HCT116 (cell line): ENCODE measurements at regions not wholly inside any gene's neighbourhood (a gene's known extent, or its start where the extent isn't known, plus 50 kb on each side); places are given as distances from the start of the nearest gene placed in this dataset.

ENCODE experiments used
- ATAC-seq: fragments of 200-7000 bp; cut with Tn5 transposase; 2 replicates; pipeline ENCODE4 v1.9.1; 2020; ENCODE audit warnings: mild to moderate bottlenecking, moderate library complexity
- BruUV-seq: library from RNA; stranded (reverse); fragments of 400-500 nt; replicated peaks from 2 replicates; lab custom pipeline; 2021; lab: Mats Ljungman, UMichigan
- CTCF ChIA-PET: fragments of 300-600 bp; sonication (Branson Sonifier 250); formaldehyde crosslinking; loops from one replicate; lab custom pipeline; 2021; ENCODE audit warnings: antibody characterized with exemption; lab: Charles Lee
- POLR2A ChIA-PET: fragments of 300-600, 350-600 bp; sonication (Branson Sonifier 250); formaldehyde crosslinking; loops from one replicate; lab custom pipeline; 2021; ENCODE audit warnings: antibody characterized with exemption; lab: Charles Lee
- RAD21 ChIA-PET, 2 experiments: fragments of 300-600 bp; sonication (Branson Sonifier 250); formaldehyde crosslinking; loops; one replicate each; lab custom pipeline; 2023; ENCODE audit warnings: low total read pairs in 2 of 2; ENCODE audit not compliant: uncharacterized antibody in 2 of 2, unreplicated experiment in 2 of 2, low non-redundant PET in 1 of 2; lab: Charles Lee
- DNase-seq: peaks from one replicate; pipeline ENCODE4 v3.0.0-alpha.2; 2010; ENCODE audit warnings: low read depth, low spot score
- H2AFZ ChIP-seq: fragments of 200-600 bp; shearing (Covaris generic), sonication (generic); 2 replicates; pipeline ENCODE4 v1.6.1; 2017; ENCODE audit warnings: low read depth, mixed run types, mixed read lengths, antibody characterized with exemption, low read length; ENCODE audit not compliant: poor library complexity, severe bottlenecking
- H3K27ac ChIP-seq: 2 replicates; pipeline ENCODE4 v1.5.1; 2012; ENCODE audit warnings: low read depth, low read length
- H3K27me3 ChIP-seq: fragments of 200-600 bp; sonication (generic); 2 replicates; pipeline ENCODE4 v1.6.1; 2016; ENCODE audit warnings: mixed run types, low read length, mixed read lengths; ENCODE audit not compliant: insufficient read depth
- H3K36me3 ChIP-seq, 2 experiments: fragments of 200-500 bp in 1 of 2; fragments of 200-600 bp in 1 of 2; sonication (Bioruptor generic) in 1 of 2; sonication (generic) in 1 of 2; 2 replicates each; pipeline versions ENCODE4 v1.5.1 to v1.6.1; 2014 to 2016; ENCODE audit warnings: low read length in 2 of 2, inconsistent platforms in 1 of 2, mixed read lengths in 1 of 2, mixed run types in 1 of 2; ENCODE audit not compliant: insufficient read depth in 2 of 2, control insufficient read depth in 1 of 2
- H3K4me1 ChIP-seq, 2 experiments: fragments of 200-600 bp in 1 of 2; sonication (generic) in 1 of 2; 2 replicates each; pipeline versions ENCODE4 v1.5.1 to v1.6.1; 2012 to 2017; ENCODE audit warnings: low read length in 2 of 2, inconsistent platforms in 1 of 2, mild to moderate bottlenecking in 1 of 2, mixed read lengths in 1 of 2, mixed run types in 1 of 2, moderate library complexity in 1 of 2; ENCODE audit not compliant: insufficient read depth in 2 of 2, control insufficient read depth in 1 of 2
- H3K4me2 ChIP-seq: fragments of 200-600 bp; sonication (generic); 2 replicates; pipeline ENCODE4 v1.6.1; 2017; ENCODE audit warnings: mixed run types, low read length, mixed read lengths
- H3K4me3 ChIP-seq, 2 experiments: fragments of 200-600 bp in 1 of 2; sonication (generic) in 1 of 2; replicated peaks in 1 of 2; 2 replicates each; pipeline ENCODE4 v1.5.1; 2011 to 2016; ENCODE audit warnings: low read length in 2 of 2, control low read depth in 1 of 2, low read depth in 1 of 2, mild to moderate bottlenecking in 1 of 2, mixed read lengths in 1 of 2, mixed run types in 1 of 2
- H3K79me2 ChIP-seq: fragments of 200-600 bp; sonication (generic); 2 replicates; pipeline ENCODE4 v1.6.1; 2017; ENCODE audit warnings: mild to moderate bottlenecking, mixed run types, low read length, moderate library complexity, mixed read lengths; ENCODE audit not compliant: insufficient read depth
- H3K9ac ChIP-seq: fragments of 200-600 bp; sonication (generic); 2 replicates; pipeline ENCODE4 v1.6.1; 2016; ENCODE audit warnings: low read length, mixed read lengths
- H3K9me2 ChIP-seq: fragments of 200-600 bp; sonication (generic), shearing (Covaris generic); 2 replicates; pipeline ENCODE4 v1.6.1; 2017; ENCODE audit warnings: mixed run types, mild to moderate bottlenecking, moderate library complexity; ENCODE audit not compliant: insufficient read depth
- H3K9me3 ChIP-seq, 2 experiments: fragments of 200-500 bp in 1 of 2; fragments of 200-600 bp in 1 of 2; sonication (Bioruptor generic) in 1 of 2; sonication (generic) in 1 of 2; 2 replicates each; pipeline ENCODE4 v1.6.1; 2014 to 2017; ENCODE audit warnings: low read length in 2 of 2, mixed read lengths in 2 of 2, inconsistent platforms in 1 of 2, low read depth in 1 of 2, mild to moderate bottlenecking in 1 of 2, mixed run types in 1 of 2, moderate library complexity in 1 of 2; ENCODE audit not compliant: control insufficient read depth in 1 of 2, insufficient read depth in 1 of 2
- H4K20me1 ChIP-seq: fragments of 200-600 bp; sonication (generic), shearing (Covaris generic); 2 replicates; pipeline ENCODE4 v1.6.1; 2017; ENCODE audit warnings: mixed run types, mild to moderate bottlenecking, moderate library complexity; ENCODE audit not compliant: insufficient read depth
- CEBPB ChIP-seq: IDR thresholded peaks from 2 replicates; pipeline ENCODE4 v1.6.1; 2012; ENCODE audit warnings: low read depth
- EGR1 ChIP-seq: IDR thresholded peaks from 2 replicates; pipeline ENCODE4 v1.6.1; 2012; ENCODE audit warnings: low read depth
- ELF1 ChIP-seq: IDR thresholded peaks from 2 replicates; pipeline ENCODE4 v1.6.1; 2012; ENCODE audit warnings: low read depth, borderline replicate concordance
- EZH2 ChIP-seq: fragments of 200-600 bp; sonication (generic); IDR thresholded peaks from 2 replicates; pipeline ENCODE4 v1.6.1; 2017; ENCODE audit warnings: antibody characterized with exemption, mixed run types
- EZH2phosphoT487 ChIP-seq: fragments of 200-600 bp; IDR thresholded peaks from 2 replicates; pipeline ENCODE4 v1.6.1; 2018; ENCODE audit warnings: antibody characterized with exemption, borderline replicate concordance
- FOSL1 ChIP-seq: IDR thresholded peaks from 2 replicates; pipeline ENCODE4 v1.6.1; 2012; ENCODE audit warnings: low read depth
- JUND ChIP-seq: IDR thresholded peaks from 2 replicates; pipeline ENCODE4 v1.6.1; 2012
- POLR2AphosphoS5 ChIP-seq: IDR thresholded peaks from 2 replicates; pipeline ENCODE4 v1.6.1; 2011; ENCODE audit warnings: mild to moderate bottlenecking, low read depth, low read length, moderate library complexity
- SIN3A ChIP-seq: IDR thresholded peaks from 2 replicates; pipeline ENCODE4 v1.6.1; 2012; ENCODE audit warnings: low read depth
- SP1 ChIP-seq: IDR thresholded peaks from 2 replicates; pipeline ENCODE4 v1.6.1; 2012; ENCODE audit warnings: low read depth
- YY1 ChIP-seq: IDR thresholded peaks from 2 replicates; pipeline ENCODE4 v1.6.1; 2011; ENCODE audit warnings: low read length, low read depth, moderate library complexity, mild to moderate bottlenecking; ENCODE audit not compliant: insufficient replicate concordance; ENCODE audit errors: extremely low read depth
- ZFX ChIP-seq: fragments of 450-650 bp; IDR thresholded peaks from 2 replicates; pipeline ENCODE4 v1.6.1; 2017
- intact Hi-C: fragments of 100-400 bp; cut with micrococcal nuclease; formaldehyde crosslinking; loops from 2 replicates; pipeline ENCODE4 v1.10.0; 2022
- TF ChIP-seq, protein P1 (sequence below): IDR thresholded peaks from 2 replicates; pipeline ENCODE4 v1.6.1; 2012; ENCODE audit warnings: low read depth
- TF ChIP-seq, protein P2 (sequence below): IDR thresholded peaks from 2 replicates; pipeline ENCODE4 v1.6.1; 2012
- TF ChIP-seq, protein P3 (sequence below): IDR thresholded peaks from 2 replicates; pipeline ENCODE4 v1.6.1; 2012
- TF ChIP-seq, protein P4 (sequence below): IDR thresholded peaks from 2 replicates; pipeline ENCODE4 v1.6.1; 2011; ENCODE audit warnings: mild to moderate bottlenecking, low read length, moderate library complexity; ENCODE audit not compliant: insufficient replicate concordance; ENCODE audit errors: extremely low read depth

DNA sequence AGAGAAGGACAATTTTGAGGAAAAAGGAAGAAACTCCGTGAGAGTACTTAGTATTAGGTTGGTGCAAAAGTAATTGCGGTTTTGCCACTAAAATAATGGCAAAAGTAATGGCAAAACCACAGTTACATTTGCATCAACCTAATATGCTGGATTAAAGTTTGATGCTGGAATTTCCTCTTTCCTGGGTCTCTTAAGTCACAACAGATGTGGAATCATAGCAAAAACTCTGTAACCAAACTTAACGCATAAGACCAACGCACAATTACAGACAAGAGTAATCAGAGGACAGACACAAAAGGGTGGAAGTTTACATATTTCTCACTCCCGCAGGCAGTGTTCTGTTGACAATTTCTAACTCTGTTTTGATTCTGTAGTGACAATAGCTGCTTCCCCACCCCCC, 182.4 kb downstream of the BACH1 start (continued):
- TF ChIP-seq, protein P1, sequence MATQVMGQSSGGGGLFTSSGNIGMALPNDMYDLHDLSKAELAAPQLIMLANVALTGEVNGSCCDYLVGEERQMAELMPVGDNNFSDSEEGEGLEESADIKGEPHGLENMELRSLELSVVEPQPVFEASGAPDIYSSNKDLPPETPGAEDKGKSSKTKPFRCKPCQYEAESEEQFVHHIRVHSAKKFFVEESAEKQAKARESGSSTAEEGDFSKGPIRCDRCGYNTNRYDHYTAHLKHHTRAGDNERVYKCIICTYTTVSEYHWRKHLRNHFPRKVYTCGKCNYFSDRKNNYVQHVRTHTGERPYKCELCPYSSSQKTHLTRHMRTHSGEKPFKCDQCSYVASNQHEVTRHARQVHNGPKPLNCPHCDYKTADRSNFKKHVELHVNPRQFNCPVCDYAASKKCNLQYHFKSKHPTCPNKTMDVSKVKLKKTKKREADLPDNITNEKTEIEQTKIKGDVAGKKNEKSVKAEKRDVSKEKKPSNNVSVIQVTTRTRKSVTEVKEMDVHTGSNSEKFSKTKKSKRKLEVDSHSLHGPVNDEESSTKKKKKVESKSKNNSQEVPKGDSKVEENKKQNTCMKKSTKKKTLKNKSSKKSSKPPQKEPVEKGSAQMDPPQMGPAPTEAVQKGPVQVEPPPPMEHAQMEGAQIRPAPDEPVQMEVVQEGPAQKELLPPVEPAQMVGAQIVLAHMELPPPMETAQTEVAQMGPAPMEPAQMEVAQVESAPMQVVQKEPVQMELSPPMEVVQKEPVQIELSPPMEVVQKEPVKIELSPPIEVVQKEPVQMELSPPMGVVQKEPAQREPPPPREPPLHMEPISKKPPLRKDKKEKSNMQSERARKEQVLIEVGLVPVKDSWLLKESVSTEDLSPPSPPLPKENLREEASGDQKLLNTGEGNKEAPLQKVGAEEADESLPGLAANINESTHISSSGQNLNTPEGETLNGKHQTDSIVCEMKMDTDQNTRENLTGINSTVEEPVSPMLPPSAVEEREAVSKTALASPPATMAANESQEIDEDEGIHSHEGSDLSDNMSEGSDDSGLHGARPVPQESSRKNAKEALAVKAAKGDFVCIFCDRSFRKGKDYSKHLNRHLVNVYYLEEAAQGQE = no peak
- TF ChIP-seq SIN3A = no peak
- TF ChIP-seq POLR2AphosphoS5 = no peak
- TF ChIP-seq SP1 = no peak
- TF ChIP-seq EGR1 = no peak

DNA sequence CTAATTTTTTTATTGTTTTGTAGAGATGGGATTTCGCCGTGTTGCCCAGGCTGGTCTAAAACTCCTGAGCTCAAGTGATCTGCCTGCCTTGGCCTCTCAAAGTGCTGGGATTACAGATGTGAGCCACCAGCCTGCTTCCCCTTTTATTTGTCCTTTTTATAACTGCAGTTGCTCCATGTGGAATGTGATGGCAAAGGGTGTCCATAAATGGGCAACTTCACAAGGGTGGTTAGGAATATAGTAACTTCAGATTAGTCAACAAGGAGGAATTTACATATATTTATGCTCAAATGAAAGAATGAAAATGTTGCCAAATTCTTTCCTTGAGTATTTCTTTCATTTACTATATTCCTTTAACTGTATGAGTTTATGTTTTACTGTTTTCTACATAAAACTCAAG, 182.9 kb downstream of the BACH1 start:
- no peak for DNase-seq
- no peak overlapping the region for H2AFZ ChIP-seq
- no peak overlapping the region for H3K4me3 ChIP-seq
- H3K79me2 ChIP-seq = no peaks in the 10 kb centered on the region
- no peaks in the 10 kb centered on the region for H3K9me3 ChIP-seq
- H3K9me2 ChIP-seq = no peaks in the 10 kb centered on the region
- POLR2A ChIA-PET = no interaction called here
- no peak overlapping the region for H3K4me2 ChIP-seq
- no peaks in the 10 kb centered on the region for H3K36me3 ChIP-seq
- no peak overlapping the region for H3K9ac ChIP-seq
- H3K4me1 ChIP-seq = 0 out of 4 replicates have a peak, but pooled peaks cover 2 to 3% of the 10 kb centered on the region in 2 experiments
- no peak overlapping the region for H3K27ac ChIP-seq
- H4K20me1 ChIP-seq = no peaks in the 10 kb centered on the region
- intact Hi-C loops = no loop called here
- RAD21 ChIA-PET = no interaction called here
- H3K27me3 ChIP-seq = no peaks in the 10 kb centered on the region
- ATAC-seq = no peak
- TF ChIP-seq EZH2 = no peak
- no peak for TF ChIP-seq YY1
- TF ChIP-seq SIN3A = no peak
- no peak for TF ChIP-seq EZH2phosphoT487
- TF ChIP-seq, protein P1 = no peak
- TF ChIP-seq, protein P2, sequence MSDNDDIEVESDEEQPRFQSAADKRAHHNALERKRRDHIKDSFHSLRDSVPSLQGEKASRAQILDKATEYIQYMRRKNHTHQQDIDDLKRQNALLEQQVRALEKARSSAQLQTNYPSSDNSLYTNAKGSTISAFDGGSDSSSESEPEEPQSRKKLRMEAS = no peak
- TF ChIP-seq ZFX = no peak
- TF ChIP-seq, protein P3, sequence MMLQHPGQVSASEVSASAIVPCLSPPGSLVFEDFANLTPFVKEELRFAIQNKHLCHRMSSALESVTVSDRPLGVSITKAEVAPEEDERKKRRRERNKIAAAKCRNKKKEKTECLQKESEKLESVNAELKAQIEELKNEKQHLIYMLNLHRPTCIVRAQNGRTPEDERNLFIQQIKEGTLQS = no peak
- no peak for TF ChIP-seq CEBPB
- TF ChIP-seq FOSL1 = no peak
- TF ChIP-seq ELF1 = no peak
- no peak for TF ChIP-seq SP1
- no peak for TF ChIP-seq EGR1
- no peak for TF ChIP-seq POLR2AphosphoS5
- TF ChIP-seq, protein P4, sequence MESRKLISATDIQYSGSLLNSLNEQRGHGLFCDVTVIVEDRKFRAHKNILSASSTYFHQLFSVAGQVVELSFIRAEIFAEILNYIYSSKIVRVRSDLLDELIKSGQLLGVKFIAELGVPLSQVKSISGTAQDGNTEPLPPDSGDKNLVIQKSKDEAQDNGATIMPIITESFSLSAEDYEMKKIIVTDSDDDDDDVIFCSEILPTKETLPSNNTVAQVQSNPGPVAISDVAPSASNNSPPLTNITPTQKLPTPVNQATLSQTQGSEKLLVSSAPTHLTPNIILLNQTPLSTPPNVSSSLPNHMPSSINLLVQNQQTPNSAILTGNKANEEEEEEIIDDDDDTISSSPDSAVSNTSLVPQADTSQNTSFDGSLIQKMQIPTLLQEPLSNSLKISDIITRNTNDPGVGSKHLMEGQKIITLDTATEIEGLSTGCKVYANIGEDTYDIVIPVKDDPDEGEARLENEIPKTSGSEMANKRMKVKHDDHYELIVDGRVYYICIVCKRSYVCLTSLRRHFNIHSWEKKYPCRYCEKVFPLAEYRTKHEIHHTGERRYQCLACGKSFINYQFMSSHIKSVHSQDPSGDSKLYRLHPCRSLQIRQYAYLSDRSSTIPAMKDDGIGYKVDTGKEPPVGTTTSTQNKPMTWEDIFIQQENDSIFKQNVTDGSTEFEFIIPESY = no peak
- no peak for TF ChIP-seq JUND
- CTCF ChIA-PET = no interaction called here
- no TSS peak for BruUV-seq
